ENCODE measurements at regions not wholly inside any gene's neighbourhood (a gene's known extent, or its start where the extent isn't known, plus 50 kb on each side); places are given as distances from the start of the nearest gene placed in this dataset.

DNA sequence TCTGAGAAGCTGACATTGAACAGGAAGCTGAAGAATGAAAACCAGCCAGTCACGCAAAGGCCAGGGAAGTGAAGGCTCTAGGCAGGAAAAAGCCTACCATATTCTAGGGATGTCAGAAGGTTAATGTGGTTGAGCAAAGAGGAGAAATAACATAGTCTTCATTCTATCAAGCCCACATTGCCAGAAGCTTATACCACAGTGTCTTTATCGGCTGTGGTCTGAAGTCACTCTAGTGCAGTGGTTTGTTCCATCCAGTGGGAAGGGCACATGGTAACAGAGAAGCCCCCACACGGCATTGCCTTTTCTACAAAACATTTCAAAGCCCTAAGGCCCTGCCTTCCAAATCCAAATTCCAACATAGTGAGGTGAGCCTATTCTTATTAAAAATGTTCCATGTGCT is 311.3 kb downstream of the TNS1 start:
- no peak for TF ChIP-seq EZH2phosphoT487 (IDR thresholded peaks at IDR 0.05; ENCODE audit: borderline replicate concordance, low read length)
- TF ChIP-seq, protein P1, sequence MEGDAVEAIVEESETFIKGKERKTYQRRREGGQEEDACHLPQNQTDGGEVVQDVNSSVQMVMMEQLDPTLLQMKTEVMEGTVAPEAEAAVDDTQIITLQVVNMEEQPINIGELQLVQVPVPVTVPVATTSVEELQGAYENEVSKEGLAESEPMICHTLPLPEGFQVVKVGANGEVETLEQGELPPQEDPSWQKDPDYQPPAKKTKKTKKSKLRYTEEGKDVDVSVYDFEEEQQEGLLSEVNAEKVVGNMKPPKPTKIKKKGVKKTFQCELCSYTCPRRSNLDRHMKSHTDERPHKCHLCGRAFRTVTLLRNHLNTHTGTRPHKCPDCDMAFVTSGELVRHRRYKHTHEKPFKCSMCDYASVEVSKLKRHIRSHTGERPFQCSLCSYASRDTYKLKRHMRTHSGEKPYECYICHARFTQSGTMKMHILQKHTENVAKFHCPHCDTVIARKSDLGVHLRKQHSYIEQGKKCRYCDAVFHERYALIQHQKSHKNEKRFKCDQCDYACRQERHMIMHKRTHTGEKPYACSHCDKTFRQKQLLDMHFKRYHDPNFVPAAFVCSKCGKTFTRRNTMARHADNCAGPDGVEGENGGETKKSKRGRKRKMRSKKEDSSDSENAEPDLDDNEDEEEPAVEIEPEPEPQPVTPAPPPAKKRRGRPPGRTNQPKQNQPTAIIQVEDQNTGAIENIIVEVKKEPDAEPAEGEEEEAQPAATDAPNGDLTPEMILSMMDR (IDR thresholded peaks at IDR 0.05; ENCODE audit: low read depth, low read length, poor library complexity, severe bottlenecking): no peak

Measured in DOHH2 (cell line).